ENCODE measurements at regions not wholly inside any gene's neighbourhood (a gene's known extent, or its start where the extent isn't known, plus 50 kb on each side); places are given as distances from the start of the nearest gene placed in this dataset.
A peak's percentile ranks its signal among the peaks of the same experiment; 100 is the strongest.
"Not testable (repeated sequence)": the region's sequence is repeated elsewhere in the genome, so short reads cannot be mapped to it uniquely, and the experiment has no call there.

GRCh38 chr5:159504106-159504856 lies 174.0 kb upstream of the IL12B start:
- DNase-seq = no peak

- peak in 3 of 4 experiments; percentile 2 to 21 (median 11) for DNase-seq
Observed at GRCh38 chr5:159504857-159505304, 174.6 kb upstream of the IL12B start.

- DNase-seq = no peak
Observed at GRCh38 chr5:159507055-159507454, 176.8 kb upstream of the IL12B start.

- no peak for DNase-seq
Observed at GRCh38 chr5:159507661-159508060, 177.4 kb upstream of the IL12B start.

DNA sequence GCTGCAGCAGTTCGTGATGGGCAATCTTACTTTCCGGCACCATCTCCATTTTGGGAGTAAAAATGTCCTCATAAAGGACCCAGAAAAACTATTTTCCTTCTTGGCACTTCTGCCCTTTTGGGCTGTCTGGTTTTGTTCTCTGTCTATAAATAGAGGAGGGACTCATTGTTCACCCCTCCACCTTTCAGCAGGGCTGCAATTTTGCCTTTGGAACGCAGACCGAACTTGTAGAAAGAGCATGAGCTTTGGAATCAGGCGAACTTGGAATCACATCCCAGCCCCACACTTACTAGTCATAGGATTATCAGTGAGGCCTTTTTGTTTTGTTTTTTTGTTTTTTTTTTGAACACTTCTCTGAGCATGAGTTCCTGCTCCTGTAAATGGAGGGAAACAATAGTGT lies 178.1 kb upstream of the IL12B start:
- no peak for DNase-seq

DNA sequence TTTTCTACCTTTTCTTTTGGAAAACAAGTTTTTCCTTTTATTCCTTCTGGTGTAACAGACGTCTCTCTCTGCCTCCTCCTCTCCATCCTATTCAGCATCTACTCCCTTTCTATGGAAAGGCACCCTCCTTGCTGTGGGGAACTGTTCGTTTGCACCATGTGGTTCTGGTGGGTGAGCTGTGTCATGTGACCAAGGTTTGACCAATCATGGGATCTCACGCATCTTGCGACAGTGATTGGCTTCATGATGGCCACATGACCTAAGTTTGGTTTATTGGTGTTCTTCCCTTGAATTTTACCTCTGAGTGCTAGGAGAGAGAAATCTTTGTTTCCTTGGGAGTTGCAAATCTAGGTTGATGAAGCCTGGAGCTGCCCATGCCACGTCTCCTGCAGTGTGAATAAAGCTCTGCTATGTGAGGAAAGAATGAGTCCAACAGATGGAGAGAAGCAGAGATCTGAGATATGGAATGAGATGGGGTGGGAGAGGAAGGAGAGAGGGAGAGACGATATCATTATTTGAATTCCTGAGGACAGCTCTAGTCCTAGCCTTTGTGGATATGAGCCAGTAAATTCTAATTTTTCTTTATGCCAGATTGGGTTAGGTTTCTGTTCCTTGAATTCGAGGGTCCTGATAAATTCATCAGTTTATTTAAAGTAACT lies 178.8 kb upstream of the IL12B start:
- DNase-seq = no peak

GRCh38 chr5:159510282-159510681 lies 180.0 kb upstream of the IL12B start:
- DNase-seq = no peak

DNA sequence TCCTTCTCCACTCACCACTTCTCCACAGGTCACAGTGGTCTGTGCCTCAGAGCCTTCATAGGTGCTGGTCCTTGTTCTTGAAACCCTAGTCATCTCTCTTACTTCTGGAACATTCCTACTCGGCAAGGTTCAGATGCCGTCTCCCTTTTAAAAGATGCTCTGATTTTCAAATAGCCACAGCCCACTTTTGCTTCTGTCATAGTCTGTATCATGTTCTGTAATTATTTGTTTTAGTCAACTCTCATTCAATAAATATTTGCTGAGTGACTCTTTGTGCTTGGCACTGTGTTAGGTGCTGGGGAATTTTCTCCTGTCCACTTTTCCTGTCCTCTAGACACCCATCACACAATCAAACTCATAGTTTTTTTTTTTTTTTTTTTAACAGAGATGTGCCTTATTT lies 181.3 kb upstream of the IL12B start:
- no peak for DNase-seq

DNA sequence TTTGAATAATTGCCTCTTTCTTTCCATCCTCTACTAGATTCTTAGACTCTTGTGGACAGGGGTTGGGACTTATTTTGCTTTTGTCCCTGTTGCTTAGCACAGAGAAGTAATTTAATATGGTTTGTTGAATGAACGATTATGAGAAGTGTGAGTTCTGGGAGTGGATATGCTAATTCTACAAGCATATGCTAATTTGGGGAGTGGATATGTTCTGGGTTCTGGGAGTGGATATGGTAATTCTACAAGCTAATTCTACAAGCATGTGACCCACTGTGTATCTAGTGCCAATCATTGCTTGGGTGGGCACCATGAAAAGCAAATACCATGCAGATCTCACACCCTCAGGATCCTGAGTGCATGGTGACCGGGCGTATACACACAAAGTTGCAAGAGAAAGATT lies 181.8 kb upstream of the IL12B start:
- no peak for DNase-seq

GRCh38 chr5:159514229-159514810 lies 184.0 kb upstream of the IL12B start:
- no peak for DNase-seq

GRCh38 chr5:159515197-159515596 lies 184.9 kb upstream of the IL12B start:
- DNase-seq = no peak

DNA sequence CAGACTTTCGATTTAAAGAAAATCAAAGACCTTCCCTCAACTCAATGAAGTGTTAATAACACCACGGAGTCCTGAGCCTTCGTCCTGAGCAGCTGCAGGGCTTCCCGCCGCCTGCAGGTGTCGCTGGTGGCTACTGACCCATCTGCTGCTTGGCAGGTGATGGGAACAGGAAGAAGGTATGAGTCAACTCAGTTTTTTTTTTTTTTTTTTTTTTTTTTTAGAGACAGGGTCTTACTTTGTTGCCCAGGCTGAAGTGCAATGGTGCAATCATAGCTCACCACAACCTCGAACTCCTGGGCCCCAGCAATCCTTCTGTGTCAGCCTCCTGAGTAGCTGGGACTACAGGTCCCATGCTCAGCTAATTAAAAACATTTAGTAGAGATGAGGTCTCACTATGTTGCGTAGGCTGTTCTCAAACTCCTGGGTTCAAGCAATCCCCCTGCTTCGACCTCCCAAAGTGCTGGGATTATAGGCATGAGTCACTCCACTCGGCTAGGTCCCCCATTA lies 185.7 kb upstream of the IL12B start:
- DNase-seq = peak; percentile 66 to 82 (median 74)

DNA sequence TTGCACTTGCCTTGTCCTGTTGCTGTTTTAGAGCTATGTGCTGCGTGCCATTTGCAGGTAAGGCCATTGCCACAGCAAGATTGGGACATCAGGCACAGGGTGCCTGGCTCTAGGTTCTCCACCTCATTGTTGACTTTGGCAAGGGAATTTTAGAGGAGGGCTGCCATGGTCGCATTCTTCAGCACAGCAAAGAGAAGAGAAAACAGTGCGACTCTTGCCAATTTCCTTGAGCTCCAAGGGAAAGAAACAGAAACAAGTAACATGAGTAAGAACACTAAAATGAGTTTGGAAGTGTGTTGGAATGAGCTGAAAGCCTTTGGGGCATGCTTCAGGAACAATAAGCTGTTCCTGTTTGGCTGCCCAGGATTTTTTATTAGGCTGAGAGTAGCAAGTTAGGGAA lies 188.1 kb upstream of the IL12B start:
- DNase-seq = no peak

DNA sequence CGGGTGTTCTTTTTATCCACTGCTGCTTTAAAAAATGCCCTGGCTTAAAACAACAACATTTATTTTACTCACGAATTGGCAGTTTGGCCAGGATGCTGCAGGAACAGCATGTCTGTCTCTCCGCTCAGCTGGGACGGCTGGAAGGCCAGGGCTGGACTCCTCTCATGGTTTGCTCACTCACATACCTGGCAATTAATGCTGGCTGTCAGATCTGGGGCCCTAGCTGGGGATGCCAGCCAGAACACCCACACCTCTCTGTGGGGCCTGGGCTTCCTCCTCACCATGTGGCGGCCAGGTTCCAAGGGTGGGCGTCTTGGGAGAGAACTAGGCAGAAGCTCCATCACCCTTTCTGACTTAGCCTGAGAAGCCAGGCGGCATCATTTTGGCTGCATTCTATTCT lies 189.1 kb upstream of the IL12B start:
- no peak for DNase-seq

GRCh38 chr5:159522841-159523240 lies 192.6 kb upstream of the IL12B start:
- no peak for DNase-seq

GRCh38 chr5:159524279-159524678 lies 194.0 kb upstream of the IL12B start:
- not testable (repeated sequence) for DNase-seq

DNA sequence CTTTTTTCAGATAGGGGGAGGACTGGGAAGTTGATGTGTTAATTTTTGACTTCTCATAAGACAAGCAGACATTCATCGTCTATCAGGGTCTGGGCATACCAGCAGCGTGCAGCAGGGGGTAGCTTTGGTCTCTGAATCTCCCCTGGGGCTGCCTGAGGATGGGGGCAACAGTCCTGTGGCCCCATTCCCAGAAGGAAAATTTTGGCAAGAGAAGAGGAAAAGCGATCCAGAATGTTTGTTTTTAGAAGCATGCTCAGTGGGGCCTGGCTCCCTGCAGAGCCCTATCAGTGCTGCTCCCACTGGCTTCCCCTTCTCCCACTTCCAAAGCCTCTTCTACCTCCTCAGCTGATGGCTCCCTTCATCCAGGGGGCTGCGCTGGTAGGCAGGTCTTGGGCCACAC lies 194.8 kb upstream of the IL12B start:
- no peak for DNase-seq

GRCh38 chr5:159527546-159528254 lies 197.4 kb upstream of the IL12B start:
- no peak for DNase-seq

GRCh38 chr5:159531554-159532105 lies 201.3 kb upstream of the IL12B start:
- peak in 1 of 4 experiments; percentile 5 for DNase-seq

DNA sequence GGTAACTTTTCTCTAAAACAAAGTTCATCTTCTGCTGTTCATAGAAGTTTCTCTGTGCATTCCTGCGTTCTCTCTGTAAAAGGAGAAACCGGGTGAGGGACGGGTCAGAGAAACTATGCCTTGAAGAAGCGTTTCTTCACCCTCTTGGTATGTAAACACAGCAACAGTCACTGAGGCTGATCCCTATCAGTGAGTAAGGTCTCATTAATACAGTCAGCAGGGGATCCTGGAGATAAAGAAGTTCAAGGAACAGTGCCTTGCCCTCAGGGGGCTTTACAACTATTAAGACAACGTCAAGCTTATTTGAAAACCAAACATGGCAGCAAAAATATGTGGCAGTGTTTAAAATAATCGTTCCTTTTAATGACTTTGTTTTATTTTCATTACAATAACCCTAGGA lies 202.9 kb upstream of the IL12B start:
- no peak for DNase-seq

GRCh38 chr5:159536166-159536565 lies 205.9 kb upstream of the IL12B start:
- no peak for DNase-seq

DNA sequence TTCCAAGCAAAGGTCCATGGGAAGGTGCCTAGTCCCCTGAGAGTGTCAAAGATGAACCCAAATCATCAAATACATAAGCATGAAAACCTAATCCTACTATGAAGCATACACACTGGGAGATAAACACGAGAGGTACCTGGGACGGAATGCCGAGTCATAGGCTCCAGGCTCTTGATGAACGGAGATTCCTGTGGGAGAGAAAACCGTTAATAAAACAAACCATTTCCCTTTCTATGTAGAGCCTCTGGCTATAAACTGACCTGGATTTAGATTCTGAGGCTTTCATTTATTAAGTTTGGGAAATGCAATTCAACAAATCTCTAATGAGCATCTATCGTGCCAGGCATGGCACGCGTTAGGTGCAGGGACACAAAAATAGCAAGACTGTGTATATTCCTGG lies 206.4 kb upstream of the IL12B start:
- no peak for DNase-seq

GRCh38 chr5:159539678-159540077 lies 209.4 kb upstream of the IL12B start:
- peak in 1 of 4 experiments; percentile 14 for DNase-seq

Measured in suppressor macrophage (primary cell).